GM19025 (cell line): ENCODE measurements at regions not wholly inside any gene's neighbourhood (a gene's known extent, or its start where the extent isn't known, plus 50 kb on each side); places are given as distances from the start of the nearest gene placed in this dataset.
"Not testable (repeated sequence)": the region's sequence is repeated elsewhere in the genome, so short reads cannot be mapped to it uniquely, and the experiment has no call there.

ENCODE experiments used
- ATAC-seq: cut with Tn5 transposase; IDR thresholded peaks from one replicate; pipeline ENCODE4 v1.9.1; 2021; ENCODE audit warnings: mild to moderate bottlenecking, low read depth, moderate library complexity; ENCODE audit not compliant: unreplicated experiment

GRCh38 chr1:148285946-148286345 is 133.9 kb upstream of the NBPF11 start:
- not testable (repeated sequence) for ATAC-seq

- ATAC-seq: not testable (repeated sequence)
These were observed 128.9 kb upstream of the NBPF11 start for GRCh38 chr1:148280831-148281572.

- not testable (repeated sequence) for ATAC-seq
These were observed 127.0 kb upstream of the NBPF11 start for GRCh38 chr1:148279002-148279542.

- not testable (repeated sequence) for ATAC-seq
These were observed 125.8 kb upstream of the NBPF11 start for GRCh38 chr1:148277865-148278279.

GRCh38 chr1:148267066-148267465 is 115.0 kb upstream of the NBPF11 start:
- ATAC-seq: not testable (repeated sequence)

- no peak for ATAC-seq
These were observed 112.5 kb upstream of the NBPF11 start for GRCh38 chr1:148264374-148265276.

- no peak for ATAC-seq
These were observed 111.8 kb upstream of the NBPF11 start for GRCh38 chr1:148263906-148264255.

GRCh38 chr1:148263128-148263905 is 111.2 kb upstream of the NBPF11 start:
- ATAC-seq: no peak

GRCh38 chr1:148261684-148262083 is 109.6 kb upstream of the NBPF11 start:
- ATAC-seq: not testable (repeated sequence)

GRCh38 chr1:148257886-148258285 is 105.8 kb upstream of the NBPF11 start:
- ATAC-seq: not testable (repeated sequence)

- ATAC-seq: not testable (repeated sequence)
These were observed 102.7 kb upstream of the NBPF11 start for GRCh38 chr1:148254611-148255429.

- not testable (repeated sequence) for ATAC-seq
These were observed 101.7 kb upstream of the NBPF11 start for GRCh38 chr1:148253808-148254207.

GRCh38 chr1:148248798-148249197 is 96.7 kb upstream of the NBPF11 start:
- not testable (repeated sequence) for ATAC-seq

- not testable (repeated sequence) for ATAC-seq
These were observed 94.3 kb upstream of the NBPF11 start for GRCh38 chr1:148246258-148246861.

GRCh38 chr1:148245843-148246242 is 93.8 kb upstream of the NBPF11 start:
- ATAC-seq: not testable (repeated sequence)

GRCh38 chr1:148245443-148245842 is 93.4 kb upstream of the NBPF11 start:
- ATAC-seq: not testable (repeated sequence)

- not testable (repeated sequence) for ATAC-seq
These were observed 81.2 kb upstream of the NBPF11 start for GRCh38 chr1:148233250-148233649.

GRCh38 chr1:148228846-148229245 is 76.8 kb upstream of the NBPF11 start:
- not testable (repeated sequence) for ATAC-seq
